NCI-H2171 treated with DMSO at 0.1 percent for 48 hours (cell line): ENCODE measurements at regions not wholly inside any gene's neighbourhood (a gene's known extent, or its start where the extent isn't known, plus 50 kb on each side); places are given as distances from the start of the nearest gene placed in this dataset.
A peak's percentile ranks its signal among the peaks of the same experiment; 100 is the strongest.
"Not testable (repeated sequence)": the region's sequence is repeated elsewhere in the genome, so short reads cannot be mapped to it uniquely, and the experiment has no call there.

Experiments used
- DNase-seq: peaks from one replicate; lab custom pipeline; 2025; lab: John Stamatoyannopoulos, UW

GRCh38 chr13:97520061-97520460 is 86.1 kb downstream of the RAP2A start:
- no peak for DNase-seq

GRCh38 chr13:97520866-97521265 is 86.9 kb downstream of the RAP2A start:
- DNase-seq, result no peak

- DNase-seq, result peak; percentile 8
These were observed 87.8 kb downstream of the RAP2A start for GRCh38 chr13:97521726-97522125.

- no peak for DNase-seq
These were observed 88.3 kb downstream of the RAP2A start for GRCh38 chr13:97522243-97522642.

- peak; percentile 61 for DNase-seq
These were observed 92.6 kb downstream of the RAP2A start for GRCh38 chr13:97526556-97526955.

GRCh38 chr13:97528518-97528917 is 94.5 kb downstream of the RAP2A start:
- DNase-seq, result no peak

- peak; percentile 47 for DNase-seq
These were observed 100.6 kb downstream of the RAP2A start for GRCh38 chr13:97534540-97534939.

GRCh38 chr13:97535614-97536013 is 101.6 kb downstream of the RAP2A start:
- DNase-seq, result no peak

- DNase-seq, result no peak
These were observed 103.1 kb downstream of the RAP2A start for GRCh38 chr13:97537110-97537509.

GRCh38 chr13:97538203-97538602 is 104.2 kb downstream of the RAP2A start:
- no peak for DNase-seq

- DNase-seq, result no peak
These were observed 106.0 kb downstream of the RAP2A start for GRCh38 chr13:97539651-97540610.

GRCh38 chr13:97540696-97541095 is 106.7 kb downstream of the RAP2A start:
- DNase-seq, result no peak

GRCh38 chr13:97542102-97542685 is 108.2 kb downstream of the RAP2A start:
- no peak for DNase-seq

- DNase-seq, result no peak
These were observed 110.2 kb downstream of the RAP2A start for GRCh38 chr13:97544031-97544765.

GRCh38 chr13:97544971-97545499 is 111.1 kb downstream of the RAP2A start:
- not testable (repeated sequence) for DNase-seq

GRCh38 chr13:97548138-97548537 is 114.2 kb downstream of the RAP2A start:
- no peak for DNase-seq

- no peak for DNase-seq
These were observed 114.7 kb downstream of the RAP2A start for GRCh38 chr13:97548711-97549110.

- DNase-seq, result no peak
These were observed 115.2 kb downstream of the RAP2A start for GRCh38 chr13:97549201-97549600.

GRCh38 chr13:97554496-97554895 is 120.5 kb downstream of the RAP2A start:
- no peak for DNase-seq

GRCh38 chr13:97555034-97555433 is 121.1 kb downstream of the RAP2A start:
- no peak for DNase-seq

GRCh38 chr13:97559030-97559429 is 125.1 kb downstream of the RAP2A start:
- DNase-seq, result no peak

GRCh38 chr13:97559981-97560380 is 126.0 kb downstream of the RAP2A start:
- DNase-seq, result no peak
